ENCODE measurements at regions not wholly inside any gene's neighbourhood (a gene's known extent, or its start where the extent isn't known, plus 50 kb on each side); places are given as distances from the start of the nearest gene placed in this dataset.

- H3K27ac ChIP-seq (ENCODE audit: low read depth, low read length) = no peak overlapping the region
- Mint-ChIP-seq H3K36me3 (ENCODE audit: low read depth) (no peaks in the 10 kb centered on the region), H3K27me3 (ENCODE audit: insufficient read depth) (no peaks in the 10 kb centered on the region), H3K4me3 (no peak overlapping the region), H3K9me3 (peaks cover 6% of the 10 kb centered on the region), H3K4me1 (peaks cover 2% of the 10 kb centered on the region), H3K27ac (no peak overlapping the region)
- 82 to 90% methylated on average over 2 to 5 of the region's 5 CpGs for WGBS, 2 experiments (ENCODE audit: insufficient coverage in 1 of 2, insufficient read length in 1 of 2)
- H3K4me3 ChIP-seq (ENCODE audit: low read length) = no peak overlapping the region
- no peak overlapping the region for H3K9ac ChIP-seq (ENCODE audit: extremely low read depth, low read length, poor library complexity, severe bottlenecking)
- H3K4me1 ChIP-seq (ENCODE audit: control insufficient read depth, insufficient read depth, low read length) = no peaks in the 10 kb centered on the region
- DNase-seq = no peak
- TF ChIP-seq CTCF (conservative IDR thresholded peaks at IDR 0.05) = no peak
- H3K36me3 ChIP-seq (ENCODE audit: control insufficient read depth, insufficient read depth, low read length) = no peaks in the 10 kb centered on the region
- peaks cover 13% of the 10 kb centered on the region for H3K9me3 ChIP-seq (ENCODE audit: control insufficient read depth, low read length)
- H3K27me3 ChIP-seq (ENCODE audit: control insufficient read depth, insufficient read depth, low read length, poor library complexity, severe bottlenecking) = no peaks in the 10 kb centered on the region
Observed at GRCh38 chr3:106204160-106204868, 335.5 kb upstream of the CBLB start.

- WGBS, 2 experiments (ENCODE audit: insufficient coverage in 1 of 2, insufficient read length in 1 of 2) = 87 to 91% methylated on average over 3 to 6 of the region's 6 CpGs
- TF ChIP-seq CTCF (conservative IDR thresholded peaks at IDR 0.05) = no peak
Observed at GRCh38 chr3:106206146-106206545, 337.3 kb upstream of the CBLB start.

GRCh38 chr3:106206613-106207012, 337.8 kb upstream of the CBLB start:
- no peak overlapping the region for H3K27ac Mint-ChIP-seq

More at GRCh38 chr3:106206146-106206545, 337.3 kb upstream of the CBLB start:
- no peak for DNase-seq
- Histone ChIP-seq H3K36me3 (ENCODE audit: control insufficient read depth, insufficient read depth, low read length) (no peaks in the 10 kb centered on the region), H3K9ac (ENCODE audit: extremely low read depth, low read length, poor library complexity, severe bottlenecking) (no peak overlapping the region), H3K4me3 (ENCODE audit: low read length) (no peak overlapping the region), H3K27me3 (ENCODE audit: control insufficient read depth, insufficient read depth, low read length, poor library complexity, severe bottlenecking) (no peaks in the 10 kb centered on the region), H3K4me1 (ENCODE audit: control insufficient read depth, insufficient read depth, low read length) (no peaks in the 10 kb centered on the region), H3K27ac (ENCODE audit: low read depth, low read length) (no peak overlapping the region), H3K9me3 (ENCODE audit: control insufficient read depth, low read length) (peaks cover 13% of the 10 kb centered on the region)
- Mint-ChIP-seq H3K27ac (no peak overlapping the region), H3K4me3 (no peak overlapping the region), H3K9me3 (peaks cover 6% of the 10 kb centered on the region), H3K36me3 (ENCODE audit: low read depth) (no peaks in the 10 kb centered on the region), H3K27me3 (ENCODE audit: insufficient read depth) (no peaks in the 10 kb centered on the region), H3K4me1 (peaks cover 2% of the 10 kb centered on the region)

More at GRCh38 chr3:106206613-106207012, 337.8 kb upstream of the CBLB start:
- no peaks in the 10 kb centered on the region for H3K27me3 Mint-ChIP-seq (ENCODE audit: insufficient read depth)
- no peak for DNase-seq
- WGBS, 2 experiments (ENCODE audit: insufficient coverage in 1 of 2, insufficient read length in 1 of 2) = 92 to 100% methylated on average over 2 to 4 of the region's 5 CpGs
- Histone ChIP-seq H3K9ac (ENCODE audit: extremely low read depth, low read length, poor library complexity, severe bottlenecking) (no peak overlapping the region), H3K9me3 (ENCODE audit: control insufficient read depth, low read length) (peaks cover 13% of the 10 kb centered on the region), H3K36me3 (ENCODE audit: control insufficient read depth, insufficient read depth, low read length) (no peaks in the 10 kb centered on the region), H3K4me3 (ENCODE audit: low read length) (no peak overlapping the region), H3K27me3 (ENCODE audit: control insufficient read depth, insufficient read depth, low read length, poor library complexity, severe bottlenecking) (no peaks in the 10 kb centered on the region), H3K27ac (ENCODE audit: low read depth, low read length) (no peak overlapping the region), H3K4me1 (ENCODE audit: control insufficient read depth, insufficient read depth, low read length) (no peaks in the 10 kb centered on the region)
- H3K4me3 Mint-ChIP-seq = no peak overlapping the region
- H3K36me3 Mint-ChIP-seq (ENCODE audit: low read depth) = no peaks in the 10 kb centered on the region
- H3K9me3 Mint-ChIP-seq = peaks cover 6% of the 10 kb centered on the region
- TF ChIP-seq CTCF (conservative IDR thresholded peaks at IDR 0.05) = no peak
- H3K4me1 Mint-ChIP-seq = peaks cover 2% of the 10 kb centered on the region

All from endodermal cell (in vitro differentiated cells).